H1 (cell line): ENCODE measurements at regions not wholly inside any gene's neighbourhood (a gene's known extent, or its start where the extent isn't known, plus 50 kb on each side); places are given as distances from the start of the nearest gene placed in this dataset.

Experiments used
- CTCF ChIA-PET: fragments of 300-600 bp; sonication (Branson Sonifier 250); formaldehyde crosslinking; loops from one replicate; lab custom pipeline; 2021; ENCODE audit not compliant: partially characterized antibody; lab: Charles Lee
- POLR2A ChIA-PET: fragments of 300-600 bp; sonication (Branson Sonifier 250); formaldehyde crosslinking; loops from one replicate; lab custom pipeline; 2021; ENCODE audit warnings: inconsistent platforms; ENCODE audit not compliant: partially characterized antibody; lab: Charles Lee
- DNase-seq, 2 experiments: peaks; one replicate each; pipeline versions ENCODE4 v3.0.0 to v3.0.0-alpha.2; 2010 to 2022; ENCODE audit warnings: low spot score in 2 of 2, low read depth in 1 of 2, mixed read lengths in 1 of 2
- FAIRE-seq: peaks from 2 replicates; lab custom pipeline; 2011; peaks lifted over from hg19 to GRCh38; lab: Jason Lieb, UNC
- H2AFZ ChIP-seq: 2 replicates; pipeline ENCODE4 v1.8.1; 2012; ENCODE audit warnings: low read length, inconsistent platforms
- H2AK5ac ChIP-seq: 2 replicates; pipeline ENCODE4 v1.6.1; 2013; ENCODE audit warnings: low read depth, low read length
- H2BK120ac ChIP-seq: replicated peaks from 2 replicates; pipeline ENCODE3; 2013; ENCODE audit warnings: low read depth, low read length, inconsistent platforms
- H2BK12ac ChIP-seq: 2 replicates; pipeline ENCODE4 v1.6.1; 2013; ENCODE audit warnings: low read depth, low read length
- H2BK15ac ChIP-seq: 2 replicates; pipeline ENCODE4 v1.6.1; 2013; ENCODE audit warnings: low read length
- H2BK20ac ChIP-seq: 2 replicates; pipeline ENCODE4 v1.6.1; 2013; ENCODE audit warnings: low read length
- H2BK5ac ChIP-seq: 2 replicates; pipeline ENCODE4 v1.6.1; 2013; ENCODE audit warnings: low read depth, low read length
- H3K14ac ChIP-seq: 2 replicates; pipeline ENCODE4 v1.6.1; 2013; ENCODE audit warnings: inconsistent platforms; ENCODE audit not compliant: insufficient read length
- H3K18ac ChIP-seq: 2 replicates; pipeline ENCODE4 v1.6.1; 2013; ENCODE audit warnings: low read length; ENCODE audit errors: extremely low read depth
- H3K23ac ChIP-seq: 2 replicates; pipeline ENCODE4 v1.6.1; 2013; ENCODE audit warnings: inconsistent platforms; ENCODE audit not compliant: insufficient read length
- H3K23me2 ChIP-seq: 2 replicates; pipeline ENCODE4 v1.6.1; 2013; ENCODE audit warnings: low read depth, low read length
- H3K27ac ChIP-seq: 2 replicates; pipeline ENCODE4 v1.6.1; 2011; ENCODE audit warnings: low read depth, low read length, inconsistent platforms
- H3K27me3 ChIP-seq, 4 experiments: replicated peaks in 1 of 4; 1 replicate in 1 of 4; 2 replicates in 3 of 4; pipeline versions ENCODE4 v1.6.1 to v1.8.1; 2011 to 2013; ENCODE audit warnings: low read length in 3 of 4, mild to moderate bottlenecking in 3 of 4, inconsistent platforms in 2 of 4, mixed read lengths in 2 of 4, moderate library complexity in 1 of 4; ENCODE audit not compliant: control insufficient read depth in 3 of 4, insufficient read depth in 3 of 4; ENCODE audit errors: extremely low read depth in 1 of 4
- H3K36me3 ChIP-seq, 4 experiments: 2 replicates each; pipeline versions ENCODE4 v1.6.1 to v1.8.1; 2011 to 2013; ENCODE audit warnings: mild to moderate bottlenecking in 4 of 4, low read length in 3 of 4, moderate library complexity in 2 of 4, control low read depth in 1 of 4, inconsistent platforms in 1 of 4; ENCODE audit not compliant: insufficient read depth in 4 of 4, control insufficient read depth in 2 of 4
- H3K4ac ChIP-seq: replicated peaks from 2 replicates; pipeline ENCODE3; 2013; ENCODE audit warnings: low read length, low read depth, mixed read lengths, inconsistent platforms; ENCODE audit not compliant: insufficient read length
- H3K4me1 ChIP-seq, 4 experiments: replicated peaks in 1 of 4; 1 replicate in 1 of 4; 2 replicates in 3 of 4; pipeline versions ENCODE4 v1.6.1 to v1.8.1; 2011 to 2013; ENCODE audit warnings: low read length in 3 of 4, inconsistent platforms in 2 of 4, mixed read lengths in 1 of 4; ENCODE audit not compliant: insufficient read depth in 4 of 4, control insufficient read depth in 3 of 4
- H3K4me2 ChIP-seq, 2 experiments: 2 replicates each; pipeline versions ENCODE4 v1.6.1 to v1.8.1; 2011 to 2013; ENCODE audit warnings: low read depth in 2 of 2, low read length in 2 of 2, control low read depth in 1 of 2, inconsistent platforms in 1 of 2, mild to moderate bottlenecking in 1 of 2; ENCODE audit not compliant: insufficient read depth in 1 of 2
- H3K4me3 ChIP-seq, 4 experiments: fragments of 200-600, 300-600 bp in 1 of 4; sonication (generic), shearing (Covaris generic), sonication (Bioruptor Twin) in 1 of 4; 2 replicates each; pipeline versions ENCODE4 v1.5.1 to v1.8.1; 2011 to 2016; ENCODE audit warnings: low read length in 4 of 4, low read depth in 3 of 4, control low read depth in 2 of 4, inconsistent platforms in 2 of 4, mild to moderate bottlenecking in 2 of 4, mixed read lengths in 1 of 4, moderate library complexity in 1 of 4; ENCODE audit not compliant: insufficient read depth in 2 of 4; ENCODE audit errors: extremely low read depth in 1 of 4
- H3K56ac ChIP-seq: replicated peaks from 2 replicates; pipeline ENCODE3; 2013; ENCODE audit warnings: low read depth, mild to moderate bottlenecking, mixed read lengths, low read length, inconsistent platforms; ENCODE audit not compliant: insufficient read length
- H3K79me1 ChIP-seq: 2 replicates; pipeline ENCODE4 v1.6.1; 2013; ENCODE audit warnings: low read depth, low read length, control low read depth
- H3K79me2 ChIP-seq, 2 experiments: 2 replicates each; pipeline versions ENCODE4 v1.6.1 to v1.8.1; 2012 to 2013; ENCODE audit warnings: low read length in 2 of 2, mild to moderate bottlenecking in 2 of 2, inconsistent platforms in 1 of 2; ENCODE audit not compliant: insufficient read depth in 2 of 2, control insufficient read depth in 1 of 2
- H3K9ac ChIP-seq, 4 experiments: replicated peaks in 1 of 4; 1 replicate in 1 of 4; 2 replicates in 3 of 4; pipeline versions ENCODE4 v1.6.1 to v1.8.1; 2011 to 2013; ENCODE audit warnings: low read depth in 3 of 4, low read length in 3 of 4, control low read depth in 2 of 4, mild to moderate bottlenecking in 2 of 4, moderate library complexity in 2 of 4, inconsistent platforms in 1 of 4; ENCODE audit errors: extremely low read depth in 1 of 4
- H3K9me3 ChIP-seq, 2 experiments: 2 replicates each; pipeline versions ENCODE4 v1.6.1 to v1.8.1; 2012 to 2013; ENCODE audit warnings: mild to moderate bottlenecking in 2 of 2, moderate library complexity in 2 of 2, control low read depth in 1 of 2, inconsistent platforms in 1 of 2, low read depth in 1 of 2, low read length in 1 of 2, mixed read lengths in 1 of 2; ENCODE audit not compliant: insufficient read depth in 2 of 2
- H4K20me1 ChIP-seq, 2 experiments: replicated peaks in 1 of 2; 2 replicates each; pipeline versions ENCODE3 to v1.8.1; 2011 to 2013; ENCODE audit warnings: inconsistent platforms in 2 of 2, low read length in 2 of 2, mild to moderate bottlenecking in 1 of 2; ENCODE audit not compliant: insufficient read depth in 2 of 2, control insufficient read depth in 1 of 2
- H4K5ac ChIP-seq: 2 replicates; pipeline ENCODE4 v1.6.1; 2013; ENCODE audit warnings: low read length, low read depth, mixed read lengths, inconsistent platforms; ENCODE audit not compliant: insufficient read length
- H4K8ac ChIP-seq: 2 replicates; pipeline ENCODE4 v1.8.0; 2013; ENCODE audit warnings: mild to moderate bottlenecking, moderate library complexity, low read length, inconsistent platforms; ENCODE audit not compliant: insufficient read depth; ENCODE audit errors: extremely low read depth
- H4K91ac ChIP-seq: replicated peaks from 2 replicates; pipeline ENCODE3; 2013; ENCODE audit warnings: low read length, mixed read lengths, inconsistent platforms; ENCODE audit not compliant: insufficient read length
- CBX8 ChIP-seq: fragments of 300-800, 300-1000 bp; sonication (generic); IDR thresholded peaks from 2 replicates; pipeline ENCODE4 v1.7.1; 2016; ENCODE audit warnings: low read depth, low read length, borderline replicate concordance
- GABPA ChIP-seq: IDR thresholded peaks from 2 replicates; pipeline ENCODE4 v1.6.1; 2011; ENCODE audit warnings: mild to moderate bottlenecking, low read length, moderate library complexity, borderline replicate concordance; ENCODE audit not compliant: insufficient read depth
- JUND ChIP-seq: IDR thresholded peaks from 2 replicates; pipeline ENCODE4 v1.6.1; 2011; ENCODE audit warnings: mild to moderate bottlenecking, improper control_type of control experiment, low read length
- POLR2AphosphoS5 ChIP-seq: IDR thresholded peaks from 2 replicates; pipeline ENCODE4 v1.6.1; 2011; ENCODE audit warnings: low read depth, low read length
- RBBP5 ChIP-seq: IDR thresholded peaks from 2 replicates; pipeline ENCODE4 v1.7.1; 2012; ENCODE audit warnings: low read depth, mild to moderate bottlenecking, inconsistent platforms, low read length, moderate library complexity, borderline replicate concordance
- SAP30 ChIP-seq: fragments of 300-600 bp; sonication (generic); IDR thresholded peaks from 2 replicates; pipeline ENCODE4 v1.7.1; 2012; ENCODE audit warnings: low read length, moderate library complexity, mild to moderate bottlenecking, inconsistent platforms; ENCODE audit not compliant: insufficient read depth, insufficient replicate concordance
- WGBS, 2 experiments: shearing (Covaris generic) in 1 of 2; methylation state at CpG; one replicate each; pipeline versions ENCODE4 v1.1.6 to v1.1.7; 2013 to 2015; ENCODE audit warnings: low lambda C conversion rate in 2 of 2, mixed read lengths in 2 of 2, inconsistent platforms in 1 of 2, low coverage in 1 of 2, missing lambda C conversion rate in 1 of 2; ENCODE audit not compliant: insufficient replicate concordance in 2 of 2, insufficient coverage in 1 of 2, insufficient read length in 1 of 2; ENCODE audit errors: extremely low coverage in 1 of 2, missing lambda C conversion rate in 1 of 2; 5-methylcytosine and 5-hydroxymethylcytosine counted together

GRCh38 chr11:98100689-98101088, 920.1 kb upstream of the CNTN5 start:
- Histone ChIP-seq H3K23ac (no peak overlapping the region), H2BK120ac (no peak overlapping the region), H2BK12ac (no peak overlapping the region), H2BK5ac (no peak overlapping the region), H3K9me3 (no peaks in the 10 kb centered on the region), H4K20me1 (no peaks in the 10 kb centered on the region), H3K4me3 (no peak overlapping the region), H3K4me2 (no peak overlapping the region), H2AK5ac (no peak overlapping the region), H4K8ac (no peak overlapping the region), H2BK15ac (no peak overlapping the region), H3K36me3 (no peaks in the 10 kb centered on the region), H3K14ac (no peak overlapping the region), H2BK20ac (no peak overlapping the region), H3K79me2 (no peaks in the 10 kb centered on the region), H3K4me1 (no peaks in the 10 kb centered on the region), H2AFZ (no peak overlapping the region), H3K23me2 (no peaks in the 10 kb centered on the region), H3K79me1 (no peaks in the 10 kb centered on the region), H3K4ac (no peak overlapping the region), H3K9ac (no peak overlapping the region), H3K27ac (no peak overlapping the region), H3K18ac (no peak overlapping the region), H4K91ac (no peak overlapping the region), H4K5ac (no peak overlapping the region), H3K27me3 (no peaks in the 10 kb centered on the region), H3K56ac (no peak overlapping the region)
- POLR2A ChIA-PET = no interaction called here
- DNase-seq (no peak), FAIRE-seq (no peak)
- TF ChIP-seq RBBP5 (no peak), GABPA (no peak), POLR2AphosphoS5 (no peak), CBX8 (no peak), SAP30 (no peak), JUND (no peak)
- 88% methylated on average over 2 of the region's 2 CpGs; no CpG with 5 or more reads in 1 of the 2 experiments for WGBS, 2 experiments
- CTCF ChIA-PET = no interaction called here
